Amygdala (tissue), 56 donors: ENCODE measurements at regions not wholly inside any gene's neighbourhood (a gene's known extent, or its start where the extent isn't known, plus 50 kb on each side); places are given as distances from the start of the nearest gene placed in this dataset.
"Not testable (repeated sequence)": the region's sequence is repeated elsewhere in the genome, so short reads cannot be mapped to it uniquely, and the experiment has no call there.

Source experiments
- DNase-seq, 56 donors: peaks; one replicate each; lab custom pipeline; 2025; lab: John Stamatoyannopoulos, UW

DNA sequence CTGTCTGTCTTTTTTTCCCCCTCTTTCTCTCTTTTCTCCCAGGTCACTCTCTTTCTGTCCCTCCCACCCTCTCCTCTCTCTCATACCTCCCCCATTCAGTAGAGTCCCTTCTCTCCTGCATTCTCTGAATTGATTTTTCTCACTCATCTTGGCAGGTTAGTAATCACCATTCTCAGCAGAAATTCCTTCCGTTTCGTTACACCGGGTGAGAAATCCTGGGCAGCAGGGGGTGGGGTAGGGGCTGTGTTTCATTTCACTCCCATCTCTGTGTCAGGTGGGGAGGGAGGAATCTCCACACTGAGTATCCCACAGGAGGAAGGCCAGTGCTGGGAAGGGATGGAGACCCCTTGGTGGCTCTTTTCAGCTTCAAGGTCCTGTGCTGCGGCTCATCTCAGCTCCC, 253.5 kb downstream of the MIAT start:
- no peak for DNase-seq

DNA sequence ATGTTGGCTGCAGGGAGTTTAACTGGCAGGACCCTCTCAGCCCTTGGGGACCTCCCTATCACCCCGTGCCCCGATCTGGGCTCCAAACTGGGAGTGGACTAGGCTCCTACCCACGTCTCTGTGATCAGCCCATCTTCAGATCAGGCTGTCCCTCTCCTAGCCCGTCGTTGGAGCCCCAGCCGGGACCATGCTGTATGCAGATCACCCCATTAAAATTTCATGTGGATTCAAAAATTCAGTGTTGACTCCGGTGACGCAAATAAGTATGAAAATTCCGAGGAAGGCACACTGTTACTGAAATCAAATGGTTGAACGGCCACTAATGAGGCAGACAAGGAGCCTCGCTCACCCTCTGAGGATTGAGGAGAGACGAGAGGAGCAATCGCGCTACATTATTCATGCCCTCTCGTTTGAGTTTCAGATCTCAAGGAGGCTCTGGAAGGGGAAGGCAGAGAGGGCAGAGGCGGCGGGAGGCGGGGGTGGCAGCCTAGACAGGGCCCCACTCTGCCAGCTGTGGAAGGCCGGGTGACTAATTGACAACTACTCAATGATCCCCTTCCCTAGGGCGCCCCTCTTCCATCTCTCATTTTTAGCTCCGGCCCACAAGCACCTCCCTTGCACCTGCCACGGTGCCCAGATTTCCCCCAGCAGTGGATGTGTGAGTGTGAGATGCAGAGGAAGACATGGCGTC, 255.4 kb downstream of the MIAT start:
- DNase-seq: no peak

DNA sequence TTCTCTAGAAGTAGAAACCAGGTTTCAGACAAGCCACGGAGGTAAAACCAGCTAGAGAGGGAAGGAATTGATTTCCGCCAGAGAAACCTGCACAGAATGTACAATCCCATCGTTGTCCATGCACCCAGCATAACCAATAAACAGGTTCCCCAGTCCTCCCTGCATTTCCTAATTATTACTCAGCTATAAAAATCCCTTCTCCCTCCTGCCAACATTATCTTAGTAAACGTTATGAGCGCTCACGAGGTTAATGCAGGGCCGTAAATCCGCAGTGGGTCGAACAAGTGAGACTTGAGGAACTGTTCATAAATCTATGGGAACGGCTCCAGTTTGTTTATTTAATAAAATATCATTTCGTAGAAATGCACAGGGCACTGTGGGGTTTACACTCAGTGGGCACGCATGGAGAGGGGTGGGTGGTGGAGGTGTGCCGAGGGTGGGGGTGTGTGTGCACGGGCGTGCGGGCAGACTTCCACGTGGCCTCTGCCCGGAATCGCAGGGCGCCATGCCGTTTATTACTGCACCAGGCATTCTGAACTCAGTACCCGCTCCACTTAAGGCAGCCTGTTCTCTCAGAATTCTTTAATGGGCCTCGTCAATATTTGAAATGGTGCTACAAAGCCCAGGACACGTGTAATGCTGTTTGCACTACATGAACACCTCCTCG, 257.3 kb downstream of the MIAT start:
- no peak for DNase-seq

DNA sequence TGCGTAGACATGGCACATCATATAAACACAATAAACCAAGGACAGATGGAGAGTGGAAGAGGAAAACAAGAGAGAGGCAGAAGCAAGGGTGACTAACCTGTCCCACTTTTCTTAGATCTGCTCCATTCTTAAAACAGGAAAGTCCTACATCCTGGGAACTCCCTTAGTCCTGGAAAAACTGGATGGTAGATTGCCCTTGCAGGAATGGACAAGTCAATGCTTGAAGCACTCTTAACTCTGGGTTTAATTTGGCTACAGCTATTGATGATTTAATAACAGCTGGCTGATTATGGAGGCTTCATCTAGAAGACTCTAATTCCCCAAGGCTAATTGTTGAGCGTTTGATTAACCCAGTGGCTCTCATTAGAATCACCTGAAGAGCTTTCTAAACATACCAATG, 258.8 kb downstream of the MIAT start:
- no peak for DNase-seq

DNA sequence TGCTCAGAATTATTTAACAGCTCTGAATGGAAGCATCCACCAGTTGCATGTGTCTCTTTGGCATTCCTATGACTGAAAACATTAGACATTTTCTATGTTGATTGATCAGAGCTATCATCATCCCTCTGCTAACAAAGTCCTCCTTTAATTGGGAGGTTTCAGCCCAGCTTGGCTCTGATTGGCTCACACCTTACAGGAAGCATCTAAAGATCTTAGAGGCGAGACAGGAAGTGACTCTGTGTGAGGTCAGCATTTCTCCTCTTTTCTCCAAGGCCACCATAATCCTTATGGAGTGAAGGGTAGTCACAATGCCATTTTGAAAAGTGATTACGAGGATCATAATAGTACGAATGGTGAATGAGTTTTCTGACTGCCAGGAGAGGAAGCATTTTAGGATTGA, 260.8 kb downstream of the MIAT start:
- DNase-seq: no peak

DNA sequence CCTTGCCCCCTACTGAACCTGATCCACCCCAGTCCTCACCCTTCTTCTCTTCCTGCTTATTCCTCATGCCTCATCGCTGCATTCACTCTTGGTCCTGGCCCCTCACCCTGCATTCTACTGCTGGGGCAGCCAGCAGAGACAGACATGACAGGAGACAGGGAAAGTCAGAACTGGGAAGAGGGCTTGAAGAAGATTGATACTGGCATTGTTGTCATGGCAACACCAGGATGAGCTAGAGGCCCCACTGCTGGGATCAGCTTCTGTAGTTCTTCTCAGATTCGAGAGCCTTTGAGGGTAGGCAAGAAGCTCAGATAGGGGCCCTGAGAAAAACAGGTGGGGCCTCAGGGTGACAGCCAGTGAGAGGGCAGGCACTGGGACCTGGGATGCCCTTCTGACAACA, 264.3 kb downstream of the MIAT start:
- DNase-seq: no peak

DNA sequence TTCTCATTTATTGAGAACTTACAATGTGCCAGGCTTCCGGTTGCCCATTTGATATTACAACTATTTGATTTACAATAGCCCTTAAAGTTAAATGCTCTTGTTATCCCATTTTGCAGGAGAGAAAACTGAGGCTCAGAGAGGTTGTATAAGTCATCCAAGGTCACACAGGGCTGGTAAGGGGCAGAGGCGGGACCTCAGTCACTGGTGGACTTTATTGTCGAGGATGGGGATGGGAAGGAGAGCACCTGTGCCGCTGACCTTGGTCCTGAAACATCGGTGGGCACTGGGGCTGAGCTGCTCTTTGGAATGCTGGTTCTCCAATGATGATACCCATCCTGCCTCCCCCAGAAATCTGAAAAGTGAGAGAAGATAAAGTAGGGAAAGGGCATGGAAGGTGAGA, 265.4 kb downstream of the MIAT start:
- no peak for DNase-seq

DNA sequence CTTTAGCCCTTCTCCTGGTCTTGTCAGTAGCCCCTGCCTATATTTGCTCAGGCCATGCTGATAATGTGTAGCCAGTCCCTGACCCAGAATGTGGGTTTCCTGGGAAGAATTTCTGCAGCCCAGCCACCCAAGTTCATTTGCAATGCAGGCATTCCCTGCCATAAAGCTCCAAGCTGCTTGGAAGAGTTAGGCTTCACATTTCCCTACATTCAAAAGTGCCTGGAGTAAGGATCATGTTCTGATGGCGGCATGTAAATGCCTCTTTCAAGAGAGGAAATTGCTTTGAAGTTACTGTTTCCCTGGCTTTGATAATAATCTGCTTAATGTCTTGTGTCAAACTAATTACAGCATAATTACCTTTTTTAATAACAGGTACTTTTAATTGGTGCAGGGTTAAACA, 266.1 kb downstream of the MIAT start:
- DNase-seq: no peak

DNA sequence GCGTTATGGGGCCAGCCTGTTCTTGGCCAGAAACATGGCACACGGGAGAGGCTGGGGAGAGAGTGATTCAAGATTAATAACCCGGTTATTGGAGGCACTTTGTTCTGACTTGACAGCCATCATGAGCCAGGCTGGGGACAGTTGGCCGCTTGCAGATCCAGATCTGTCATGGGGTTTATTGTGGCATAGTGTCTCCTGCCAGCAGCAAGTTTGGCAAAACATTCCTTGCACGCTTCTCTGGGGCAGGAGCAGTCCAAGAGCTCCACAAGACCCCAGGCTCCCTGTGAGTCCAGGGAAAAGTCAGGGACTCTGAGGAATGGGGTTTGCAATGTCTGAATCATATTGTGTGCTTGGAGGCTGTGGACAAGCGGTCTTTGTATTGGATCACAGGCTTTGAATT, 270.4 kb downstream of the MIAT start:
- DNase-seq: peak in 9 of 56 donors; percentile 3 to 24 (median 9)

DNA sequence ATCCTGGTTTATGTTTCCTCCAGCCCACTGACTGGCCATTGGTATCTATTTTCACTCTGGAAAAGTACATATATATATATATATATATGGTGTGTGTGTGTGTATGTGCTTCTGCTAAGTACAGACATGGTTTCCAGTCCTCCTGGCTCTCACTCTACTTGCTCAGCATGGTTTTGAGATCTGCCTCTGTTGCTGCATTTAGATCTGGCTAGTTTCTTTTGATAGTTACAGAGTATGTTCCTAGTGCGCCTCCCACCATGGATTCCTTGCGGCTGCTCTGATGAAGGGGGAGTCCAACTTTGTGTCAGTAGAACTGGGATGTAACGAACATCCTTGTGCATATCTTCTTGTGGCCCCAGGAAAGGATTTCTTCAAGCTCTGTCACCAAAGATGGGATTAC, 274.1 kb downstream of the MIAT start:
- no peak for DNase-seq

DNA sequence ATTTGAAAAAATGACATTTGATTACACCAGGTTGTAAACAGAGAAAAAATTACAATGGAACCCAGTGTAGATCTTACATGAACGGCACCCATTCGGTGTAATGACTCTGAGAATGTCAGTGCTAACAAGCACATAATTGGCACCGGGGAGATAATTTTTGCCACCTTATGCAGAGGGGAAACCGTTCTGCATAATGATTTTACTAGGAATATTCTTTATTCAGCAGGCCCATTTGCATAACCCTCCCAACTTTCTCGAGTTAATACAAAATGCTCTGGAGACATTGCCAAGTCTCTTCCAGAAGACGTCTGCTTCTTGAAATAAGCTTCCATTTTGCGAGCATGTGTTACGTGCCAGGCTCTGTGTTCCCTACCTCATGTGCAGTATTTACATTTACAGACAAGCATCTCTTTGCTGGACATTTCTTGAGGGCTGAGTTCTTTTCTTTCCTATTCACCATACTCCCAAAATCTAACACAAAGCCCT, 275.8 kb downstream of the MIAT start:
- DNase-seq: no peak

DNA sequence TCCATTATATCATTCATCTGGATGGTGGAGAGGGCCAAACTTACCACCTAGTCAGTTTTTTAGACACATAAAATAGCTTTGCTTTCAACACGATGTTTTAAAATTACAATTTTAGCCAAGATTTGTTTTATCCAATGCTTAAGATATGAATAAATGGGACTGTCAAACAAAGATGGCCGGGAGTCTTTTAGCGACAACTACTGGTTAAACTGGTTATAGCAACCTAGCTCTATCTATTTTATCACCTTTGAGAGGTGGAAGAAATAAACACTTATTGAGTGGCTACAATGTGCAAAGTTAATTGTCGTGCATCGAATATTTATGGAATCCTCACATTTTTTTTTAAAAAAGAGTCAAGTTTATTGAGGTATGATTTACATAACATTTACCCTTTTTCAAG, 279.8 kb downstream of the MIAT start:
- DNase-seq: no peak

DNA sequence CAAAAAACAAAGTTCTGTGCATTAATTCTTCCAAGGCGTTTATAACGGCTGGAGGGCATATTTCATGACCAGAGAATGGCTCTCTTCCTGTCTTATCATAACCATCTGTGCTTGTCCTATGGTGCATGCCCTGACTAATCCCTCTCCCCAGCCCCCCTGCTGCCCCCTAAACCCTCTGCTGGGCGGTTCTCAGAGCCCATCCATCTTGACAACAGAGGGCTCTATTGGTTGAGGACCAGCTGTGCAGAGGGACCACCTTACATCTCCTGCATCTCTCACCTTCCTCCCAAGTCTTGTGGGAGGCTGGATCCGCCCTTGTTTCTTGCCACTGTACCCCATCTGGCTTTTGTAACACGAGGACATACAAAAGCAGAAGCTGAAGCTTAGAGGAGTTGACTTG, 282.1 kb downstream of the MIAT start:
- DNase-seq: no peak

DNA sequence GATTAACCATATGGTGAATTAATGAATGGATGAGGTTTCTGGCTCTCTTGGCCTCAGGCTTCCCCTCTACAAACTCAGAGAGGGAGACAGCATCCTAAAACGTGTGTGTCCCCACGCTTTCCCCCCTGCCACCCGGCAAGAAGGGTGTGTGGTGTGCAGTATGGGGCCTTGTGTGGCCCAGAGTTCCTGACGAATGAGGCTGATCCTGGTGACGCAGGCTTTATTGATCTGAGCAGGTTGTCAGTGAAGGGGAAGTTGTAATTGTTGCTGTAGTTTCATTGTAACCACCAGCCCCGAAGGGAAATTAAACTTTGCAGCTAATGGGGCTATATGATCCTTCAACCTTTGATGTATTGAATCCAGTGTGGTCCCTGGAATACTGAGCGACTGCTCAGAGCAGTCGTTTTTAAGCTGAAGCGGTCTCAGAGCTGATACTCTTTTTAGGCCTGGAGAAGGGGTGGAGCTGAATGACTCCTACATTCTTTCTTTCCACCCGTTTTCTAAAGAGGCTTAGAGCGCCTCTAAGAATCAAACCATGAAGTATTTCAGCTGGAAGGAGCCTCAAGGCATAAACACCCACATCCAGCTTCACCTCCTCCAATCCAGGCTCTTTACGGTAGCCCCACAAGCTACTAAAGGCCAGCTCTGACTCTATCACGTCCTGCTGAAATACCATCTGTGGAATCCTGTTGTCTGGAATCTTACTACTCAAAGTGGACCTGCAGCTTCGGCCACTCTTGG, 284.7 kb downstream of the MIAT start:
- no peak for DNase-seq

DNA sequence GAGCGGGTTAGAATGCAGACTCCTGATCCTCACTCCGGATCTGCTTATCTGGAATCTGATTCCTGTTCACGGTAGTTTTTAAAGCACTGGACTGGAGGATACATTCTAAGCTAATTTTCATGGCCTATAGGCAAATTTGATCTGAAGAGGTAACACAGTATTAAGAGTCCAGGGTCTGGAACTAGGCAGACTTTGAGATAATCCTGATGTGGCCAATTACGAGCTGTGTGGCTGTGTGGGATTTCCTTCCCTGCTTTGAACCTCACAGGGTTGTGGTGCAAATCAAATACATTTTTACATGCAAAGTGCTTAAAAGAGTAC, 285.2 kb downstream of the MIAT start:
- no peak for DNase-seq

DNA sequence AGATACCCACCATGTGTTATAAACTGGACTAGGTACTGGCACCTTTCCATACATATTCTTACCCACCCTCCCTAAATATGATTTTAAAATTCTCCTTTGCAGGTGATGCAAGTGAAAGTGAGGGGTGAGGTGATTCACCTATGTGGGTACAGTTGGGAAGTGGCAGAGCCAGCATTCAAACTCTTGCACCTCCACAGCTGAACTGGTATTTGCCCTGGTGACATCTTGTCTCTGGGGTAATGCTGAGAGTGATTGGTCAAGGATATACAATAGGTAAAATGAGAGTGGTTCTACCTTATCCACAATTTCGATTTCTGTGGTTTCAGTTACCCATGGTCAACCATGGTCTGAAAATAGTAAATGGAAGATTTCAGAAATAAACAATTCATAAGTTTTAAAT, 288.2 kb downstream of the MIAT start:
- DNase-seq: no peak

DNA sequence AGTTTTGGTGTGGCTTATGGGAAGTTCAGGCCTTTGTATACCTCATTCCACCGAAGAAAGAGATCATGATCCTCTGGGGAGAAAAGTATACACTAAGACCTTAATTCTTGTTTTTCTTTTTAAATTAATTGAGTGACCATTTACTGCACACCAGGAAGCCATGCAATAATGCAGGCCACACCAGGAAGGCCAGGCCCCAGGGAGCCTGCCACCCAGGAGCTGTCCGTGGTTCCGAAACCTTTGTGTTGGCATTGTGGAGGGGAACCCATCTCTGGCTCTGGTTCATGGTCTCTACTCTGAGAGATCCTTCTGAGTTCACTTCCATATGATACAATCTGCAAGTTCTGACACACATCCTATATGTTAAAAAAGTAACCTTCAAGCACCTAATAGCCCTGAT, 291.8 kb downstream of the MIAT start:
- no peak for DNase-seq

DNA sequence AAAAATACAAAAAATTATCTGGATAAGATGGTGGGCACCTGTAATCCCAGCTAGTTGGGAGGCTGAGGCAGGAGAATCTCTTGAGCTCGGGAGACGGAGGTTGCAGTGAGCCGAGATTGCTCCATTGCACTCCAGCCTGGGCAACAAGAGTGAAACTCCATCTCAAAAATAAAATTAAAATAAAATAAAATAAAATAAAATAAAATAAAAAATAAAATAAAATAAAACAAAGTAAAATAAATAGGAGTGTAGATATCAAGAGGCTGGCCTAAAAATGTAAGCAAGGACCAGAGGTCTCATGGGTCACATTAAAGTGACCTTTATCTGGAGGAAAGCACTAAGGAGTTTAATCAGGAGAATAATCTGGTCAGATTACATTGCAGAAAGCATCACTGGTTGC, 293.8 kb downstream of the MIAT start:
- not testable (repeated sequence) for DNase-seq

DNA sequence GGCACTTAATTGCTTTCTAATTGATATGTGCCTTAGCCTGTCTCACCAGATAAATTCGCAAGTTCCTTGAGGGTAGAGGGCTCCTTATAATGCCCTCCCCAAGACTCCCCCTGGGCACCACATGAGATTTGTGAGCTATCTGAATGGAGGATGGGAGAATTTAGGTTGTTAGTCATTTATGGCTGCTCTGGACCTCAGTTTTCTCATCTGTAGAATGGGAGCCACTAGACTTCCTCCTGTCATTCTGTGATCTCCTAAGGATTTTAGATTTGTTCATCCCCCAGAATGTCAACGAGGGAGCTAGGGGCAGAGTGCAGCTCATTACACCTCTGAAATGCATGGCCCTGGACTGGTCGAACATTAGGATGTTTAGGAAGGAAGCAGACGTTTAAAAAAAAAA, 294.6 kb downstream of the MIAT start:
- DNase-seq: no peak

DNA sequence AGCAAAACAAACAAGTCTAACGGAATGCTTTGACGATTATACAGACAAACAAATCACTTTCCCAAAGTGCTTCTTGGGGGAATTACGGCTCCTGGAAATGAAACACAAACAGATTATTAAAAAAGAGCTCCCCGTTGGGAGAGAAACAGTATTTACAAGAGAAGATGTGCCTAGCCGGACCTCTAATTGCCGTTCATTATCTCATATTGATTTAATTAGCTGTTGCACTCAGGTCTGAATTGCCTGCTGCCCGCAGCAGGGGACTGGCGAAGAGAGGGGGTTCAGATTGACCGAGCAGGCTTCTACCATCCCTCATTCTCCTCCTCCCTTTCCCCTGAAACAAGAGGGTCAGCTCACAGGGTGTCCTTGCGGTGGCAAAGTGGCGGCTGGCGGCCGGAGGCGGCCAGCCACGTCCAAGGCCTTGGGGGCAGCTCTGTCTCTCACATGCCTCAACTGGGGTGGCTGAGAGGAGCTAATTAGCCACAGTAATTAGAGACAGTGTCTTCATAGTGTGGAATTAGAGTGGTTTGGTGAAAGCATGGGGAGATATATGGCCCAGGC, 295.1 kb downstream of the MIAT start:
- DNase-seq: no peak

DNA sequence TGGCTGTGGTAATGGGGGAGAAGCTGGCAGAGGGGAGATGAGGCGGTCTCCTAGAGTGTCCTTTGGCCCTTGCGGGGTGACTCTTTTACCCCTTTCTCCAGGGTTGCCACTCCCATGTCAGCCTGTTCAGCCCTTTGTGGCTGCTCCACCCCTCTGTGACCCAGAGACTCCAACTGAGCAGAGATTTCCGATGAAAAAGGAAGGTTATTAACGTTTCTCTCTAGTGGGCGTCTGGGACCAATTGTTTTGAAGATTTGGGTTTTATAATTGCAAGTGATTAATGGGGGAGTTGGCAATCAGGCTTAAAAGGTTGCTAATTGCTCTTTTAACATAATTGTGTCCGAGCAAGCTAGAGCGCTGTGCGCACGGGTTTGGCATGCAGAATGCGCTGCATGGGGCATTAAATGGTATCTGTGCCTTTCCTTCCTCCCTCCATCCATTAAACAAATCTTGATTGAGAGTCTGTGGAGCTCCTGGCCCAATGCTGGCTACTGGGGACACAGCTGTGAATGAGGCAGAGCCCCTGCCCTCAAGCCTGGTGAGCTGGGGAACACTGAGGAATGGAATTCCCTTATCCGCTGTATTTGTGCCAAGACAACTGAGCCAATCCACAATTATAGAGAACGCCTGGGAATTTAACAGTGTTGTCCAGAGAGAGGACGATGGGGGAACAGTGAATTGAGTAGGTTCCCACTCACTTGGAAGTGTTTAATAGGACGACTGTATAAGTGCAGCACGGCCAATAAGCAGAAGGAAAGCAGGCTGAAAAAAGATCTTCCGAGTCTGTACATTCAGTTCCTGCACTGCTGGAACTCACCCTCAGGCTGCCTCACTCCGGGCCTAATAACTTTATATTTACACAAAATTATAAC, 295.9 kb downstream of the MIAT start:
- DNase-seq: peak in 1 of 56 donors; percentile 2
